ENCODE measurements at regions not wholly inside any gene's neighbourhood (a gene's known extent, or its start where the extent isn't known, plus 50 kb on each side); places are given as distances from the start of the nearest gene placed in this dataset.
"Not testable (repeated sequence)": the region's sequence is repeated elsewhere in the genome, so short reads cannot be mapped to it uniquely, and the experiment has no call there.

DNA sequence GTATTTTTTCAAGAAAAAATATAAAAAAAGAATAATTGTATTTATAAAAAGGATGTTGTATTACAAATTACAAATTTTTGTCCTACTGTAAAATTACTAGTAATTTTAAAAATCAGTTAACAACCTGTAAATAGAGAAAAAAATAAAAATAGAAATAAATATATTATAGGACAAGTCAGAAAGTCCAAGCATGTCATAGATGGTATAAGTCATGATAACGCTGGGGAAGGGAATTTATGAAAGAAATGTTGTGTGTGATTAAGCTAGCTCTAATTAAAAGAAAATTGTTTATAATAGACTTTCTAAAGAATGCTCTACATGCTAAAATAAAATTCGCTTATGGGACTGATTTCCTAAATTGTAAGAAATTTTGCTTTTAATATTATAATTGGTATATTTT lies 2329.9 kb downstream of the ARAP2 start:
- no peak for DNase-seq

DNA sequence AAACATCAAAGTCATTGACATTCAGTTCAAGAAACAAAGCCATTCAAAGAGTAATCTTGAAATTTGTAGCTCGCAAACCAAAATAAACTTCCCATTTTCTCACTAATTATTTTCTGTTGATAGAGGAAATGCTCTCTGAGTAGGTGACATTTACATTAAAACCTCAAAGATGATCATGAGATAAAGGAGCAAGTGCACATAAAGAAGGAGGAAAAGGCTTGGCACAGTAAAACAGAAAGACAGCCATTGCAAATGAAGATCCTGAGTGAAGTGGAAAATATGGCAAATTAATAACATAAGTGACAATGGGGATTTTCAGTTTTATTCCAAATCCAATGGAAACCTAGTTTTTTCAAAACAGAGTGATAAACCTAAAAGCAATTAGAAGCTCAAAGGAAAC lies 2320.8 kb downstream of the ARAP2 start:
- DNase-seq: no peak

DNA sequence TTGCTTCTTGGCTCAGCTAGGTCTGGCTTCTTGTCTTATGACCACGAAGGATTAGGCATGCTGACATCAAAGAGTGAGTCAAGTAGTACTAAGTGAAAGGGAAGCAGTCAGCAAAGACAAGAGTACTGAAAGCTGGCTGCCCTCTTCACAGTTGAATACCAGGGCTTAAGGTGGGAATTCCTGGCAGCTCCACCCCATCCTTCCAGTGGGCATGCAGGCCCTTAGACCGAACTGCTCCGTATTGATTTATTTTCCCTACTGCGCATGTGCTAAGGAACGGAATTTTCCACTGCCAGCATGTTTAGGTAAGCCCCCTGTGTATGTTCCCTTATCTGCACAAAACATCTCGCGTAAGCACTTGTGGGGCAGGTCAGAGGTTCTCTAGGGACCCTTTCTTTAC lies 2320.1 kb downstream of the ARAP2 start:
- no peak for DNase-seq

DNA sequence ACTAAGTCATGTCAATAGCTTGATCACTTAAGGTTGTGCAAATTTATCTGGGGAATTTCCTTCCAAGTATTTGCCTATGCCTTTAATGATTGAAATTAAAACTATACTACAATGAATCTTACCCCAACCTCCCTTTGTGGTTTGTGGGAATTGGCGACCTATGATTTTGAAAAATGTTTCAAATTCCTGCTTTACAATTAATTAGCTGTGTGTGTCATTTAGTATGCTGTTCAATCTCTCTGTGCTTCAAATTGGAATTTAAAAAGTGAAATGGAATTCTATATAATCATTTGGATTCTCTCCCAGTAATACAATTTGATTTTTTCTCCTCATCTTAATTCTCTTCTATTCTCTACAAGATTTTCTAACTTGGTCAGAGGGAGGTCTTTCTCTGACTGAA lies 2319.5 kb downstream of the ARAP2 start:
- DNase-seq: no peak

DNA sequence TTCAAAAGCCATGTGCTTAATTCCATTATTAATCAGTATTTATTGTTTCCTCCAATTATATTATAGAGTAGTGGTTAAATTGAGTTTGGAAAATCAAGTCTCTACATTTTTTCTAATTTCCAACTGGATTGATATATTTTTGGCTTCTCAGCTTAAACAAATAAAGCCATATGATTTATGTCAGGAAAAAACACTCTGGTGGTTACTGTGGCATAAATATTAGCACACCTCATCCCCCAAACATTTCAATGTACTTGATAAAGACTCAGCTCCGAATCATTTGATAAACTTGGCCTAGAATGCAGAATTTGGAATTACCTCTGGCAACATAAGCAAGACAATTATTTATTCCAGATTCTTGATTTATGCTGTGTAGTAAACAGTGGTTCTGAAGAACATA lies 2313.8 kb downstream of the ARAP2 start:
- peak in 1 of 2 experiments; percentile 35 for DNase-seq

DNA sequence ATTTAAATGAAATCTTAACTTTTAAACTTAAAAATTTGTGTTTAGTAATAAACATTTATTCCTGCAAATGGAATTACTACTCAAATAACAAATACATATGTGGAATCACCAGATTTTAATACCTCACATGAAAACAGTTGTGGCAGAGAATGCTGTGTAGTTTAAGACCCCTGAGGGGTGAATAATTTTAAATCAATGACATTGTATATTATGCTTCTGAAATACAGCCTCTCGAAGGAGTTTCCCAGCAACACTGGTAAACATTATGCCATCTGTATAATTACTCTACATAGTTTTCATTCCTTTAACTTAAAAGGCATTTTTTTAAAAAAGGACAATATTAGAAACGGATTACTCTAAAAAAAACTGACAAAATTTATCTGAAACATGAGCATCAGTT lies 2313.3 kb downstream of the ARAP2 start:
- DNase-seq: no peak

DNA sequence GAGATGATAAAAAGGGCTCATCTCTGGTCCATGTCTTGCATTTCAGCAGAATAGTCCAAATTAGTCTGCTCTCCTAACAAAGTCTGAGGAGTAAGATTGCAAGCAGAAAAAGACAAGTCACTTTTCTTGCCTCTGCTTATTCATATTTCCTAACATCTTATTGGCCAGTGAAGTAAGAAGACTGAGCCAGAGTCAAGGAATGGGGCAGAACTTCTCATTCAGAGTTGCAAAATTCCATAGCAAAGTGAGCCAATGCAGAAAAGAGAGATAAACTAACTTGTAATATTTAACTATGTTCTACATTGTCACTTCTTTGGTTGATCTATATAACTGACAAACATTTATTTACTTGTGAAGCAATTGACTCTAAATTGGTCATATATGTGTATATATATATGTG lies 2304.0 kb downstream of the ARAP2 start:
- DNase-seq: no peak

DNA sequence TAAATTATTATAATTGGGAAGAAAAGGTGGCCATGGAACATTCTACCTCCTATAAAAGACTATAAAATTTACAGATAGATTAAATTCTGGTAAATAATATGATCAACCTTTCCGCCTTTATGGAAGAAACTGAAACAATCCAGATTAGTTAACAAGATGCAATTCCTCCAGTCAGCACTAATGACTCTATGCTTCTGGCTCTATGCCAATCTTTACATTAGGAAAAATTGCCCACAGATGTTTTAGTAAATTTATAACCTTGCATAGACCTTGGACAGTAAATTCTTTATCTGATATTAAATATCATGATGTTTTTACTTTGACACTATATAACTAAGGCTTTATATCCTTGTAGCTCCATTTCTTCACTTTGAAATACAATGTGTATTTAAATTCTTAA lies 2302.5 kb downstream of the ARAP2 start:
- peak in 1 of 2 experiments; percentile 17 for DNase-seq

DNA sequence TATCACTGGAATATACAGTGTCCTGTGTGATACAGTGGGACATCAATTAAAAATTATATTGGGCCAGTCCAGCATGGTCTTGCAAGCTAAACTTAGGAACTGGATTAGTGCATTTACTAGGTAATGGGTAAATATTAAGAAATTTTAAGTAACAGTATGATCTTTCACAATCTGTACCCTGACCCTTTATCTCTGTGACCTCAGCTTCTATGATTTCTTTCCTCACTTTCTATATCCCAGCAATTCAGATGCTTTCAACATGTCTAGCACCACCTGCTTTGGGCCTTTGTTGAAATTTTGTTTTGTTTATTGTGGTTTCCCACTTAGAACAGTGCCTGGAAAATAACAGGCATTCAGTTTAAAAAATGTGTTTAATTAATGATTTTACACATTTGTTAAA lies 2295.4 kb downstream of the ARAP2 start:
- no peak for DNase-seq

DNA sequence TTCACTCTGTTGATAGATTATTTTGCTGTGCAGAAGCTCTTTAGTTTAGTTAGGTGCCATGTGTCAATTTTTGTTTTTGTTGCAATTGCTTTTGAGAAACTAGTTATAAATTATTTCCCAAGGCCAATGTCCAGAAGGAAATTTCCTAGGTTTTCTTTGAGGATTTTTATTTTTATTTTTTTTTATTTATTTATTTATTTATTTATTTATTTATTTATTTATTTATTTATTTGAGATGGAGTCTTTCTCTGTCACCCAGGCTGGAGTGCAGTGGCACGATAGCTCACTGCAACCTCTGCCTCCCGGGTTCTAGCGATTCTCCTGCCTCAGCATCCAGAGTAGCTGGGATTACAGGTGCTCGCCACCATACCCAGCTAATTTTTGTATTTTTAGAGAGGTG lies 2290.5 kb downstream of the ARAP2 start:
- not testable (repeated sequence) for DNase-seq

DNA sequence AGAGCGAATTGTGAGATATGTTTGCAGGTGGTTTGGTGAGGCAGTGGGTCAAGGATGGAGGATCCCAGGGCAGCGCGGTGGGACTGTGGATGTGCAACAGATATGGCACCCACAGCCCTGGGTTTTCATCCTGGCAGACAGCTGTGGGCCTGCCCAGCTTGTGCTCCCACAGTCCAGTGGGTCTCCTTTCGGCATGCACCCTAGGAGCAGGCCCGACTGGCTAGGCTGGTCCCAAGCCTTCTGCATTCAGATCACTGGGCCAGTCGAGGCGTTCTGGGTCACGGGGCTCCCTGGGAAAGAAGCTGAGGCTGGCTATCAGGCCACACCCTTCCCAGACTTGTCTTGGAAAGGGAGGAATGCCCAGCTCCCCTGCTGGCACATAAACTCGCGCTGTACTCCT lies 2289.6 kb downstream of the ARAP2 start:
- no peak for DNase-seq

DNA sequence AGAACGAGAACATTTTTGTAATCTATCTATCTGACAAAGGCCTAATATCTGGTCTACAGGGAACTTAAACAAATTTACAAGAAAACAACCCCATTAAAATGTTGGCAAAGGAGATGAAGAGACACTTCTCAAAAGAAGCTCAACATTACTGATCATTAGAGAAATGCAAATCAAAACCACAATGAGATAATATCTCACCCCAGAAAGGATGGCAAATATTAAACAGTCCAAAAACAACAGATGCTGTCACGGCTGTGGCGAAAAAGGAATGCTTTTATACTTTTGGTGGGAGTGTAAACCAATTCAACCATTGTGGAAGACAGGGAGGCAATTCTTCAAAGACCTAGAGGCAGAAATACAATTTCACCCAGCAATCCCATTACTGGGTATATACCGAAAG lies 2284.8 kb downstream of the ARAP2 start:
- DNase-seq: no peak

DNA sequence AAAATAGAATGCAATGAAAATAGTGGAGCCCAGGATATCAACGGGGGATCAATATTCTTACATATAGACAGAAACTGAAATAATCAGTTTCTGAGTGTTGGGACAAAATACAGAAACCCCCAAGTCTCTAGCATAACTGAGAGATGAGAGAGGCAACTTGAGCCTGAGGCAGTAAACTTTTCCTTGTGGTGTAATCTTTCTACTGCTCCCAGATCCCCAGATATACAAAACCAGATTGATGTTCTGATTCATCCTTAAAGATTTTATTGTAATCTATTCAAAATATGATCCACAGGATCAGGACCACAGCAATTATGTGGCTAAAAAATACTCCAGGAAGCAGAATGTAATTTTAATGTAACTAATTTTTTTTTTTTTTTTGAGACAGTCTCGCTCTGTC lies 2282.6 kb downstream of the ARAP2 start:
- no peak for DNase-seq

DNA sequence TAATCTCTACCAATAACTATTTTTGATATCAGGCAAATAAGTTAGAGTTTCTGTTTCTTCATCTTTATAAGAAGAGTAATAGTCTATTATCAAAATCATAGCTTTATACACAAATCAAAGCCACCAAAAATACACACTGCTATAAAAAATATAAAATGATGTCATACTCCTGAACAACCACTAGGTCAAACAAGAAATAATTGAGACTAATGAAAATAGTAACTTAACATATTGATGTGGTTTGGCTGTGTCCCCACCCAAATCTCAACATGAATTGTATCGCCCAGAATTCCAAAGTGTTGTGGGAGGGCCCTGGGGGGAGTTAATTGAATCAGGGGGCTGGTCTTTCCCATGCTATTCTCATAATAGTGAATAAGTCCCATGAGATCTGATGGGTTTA lies 2277.5 kb downstream of the ARAP2 start:
- DNase-seq: no peak

DNA sequence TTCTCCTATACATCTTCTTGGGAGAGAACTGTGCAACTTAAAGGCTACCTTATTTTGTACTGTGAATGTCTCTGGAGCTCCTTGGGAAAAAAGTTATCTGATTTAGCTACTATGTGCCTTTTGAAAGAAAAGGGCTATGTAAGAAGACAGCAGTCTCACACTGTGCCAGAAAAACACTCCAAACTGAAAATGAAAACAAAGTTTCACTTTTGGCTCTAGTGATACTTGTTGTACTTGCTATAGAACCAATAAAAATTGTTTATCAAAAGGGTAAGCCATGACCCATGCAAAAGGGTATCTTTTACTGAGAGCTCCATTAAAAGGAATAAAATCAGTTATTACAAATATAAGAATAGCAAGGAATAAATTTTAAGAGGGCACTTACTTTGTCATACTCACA lies 2270.0 kb downstream of the ARAP2 start:
- DNase-seq: no peak

DNA sequence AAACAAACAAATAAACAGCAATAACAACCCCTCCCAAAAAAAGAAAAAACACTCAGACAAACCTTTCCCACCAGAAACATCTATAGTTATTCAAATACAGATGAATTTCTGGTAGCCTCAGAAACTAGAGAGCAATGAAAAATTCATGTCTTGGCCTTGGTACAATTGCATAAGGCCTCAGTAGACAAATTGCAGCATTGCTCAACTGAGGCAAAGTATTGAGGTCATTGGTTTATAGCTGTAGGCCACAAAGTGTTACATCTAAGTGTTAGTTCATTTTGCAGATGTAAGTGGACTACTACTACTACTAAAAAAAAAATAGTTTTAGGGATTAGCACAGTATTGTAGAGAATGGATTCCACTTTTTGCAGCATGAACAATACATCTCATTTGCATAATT lies 2268.3 kb downstream of the ARAP2 start:
- no peak for DNase-seq

DNA sequence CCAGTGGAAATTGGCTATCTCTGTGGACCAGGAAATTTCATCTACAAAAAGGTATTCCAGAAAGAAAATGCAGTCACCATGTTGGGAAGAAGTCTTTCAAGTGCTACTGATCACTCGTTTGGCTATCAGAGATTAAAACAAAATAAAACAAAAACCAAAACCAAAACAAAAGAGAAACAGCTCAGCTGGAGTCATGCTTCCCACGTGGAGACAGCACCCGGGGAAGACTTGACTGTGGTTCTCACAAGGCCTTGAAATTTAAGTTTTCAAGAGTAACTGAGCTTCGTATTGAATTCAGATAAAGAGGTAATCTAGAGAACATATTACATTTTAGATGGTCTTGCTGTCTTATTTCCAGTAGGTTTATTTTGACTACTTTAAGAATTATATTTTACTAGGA lies 2264.5 kb downstream of the ARAP2 start:
- DNase-seq: not testable (repeated sequence)

DNA sequence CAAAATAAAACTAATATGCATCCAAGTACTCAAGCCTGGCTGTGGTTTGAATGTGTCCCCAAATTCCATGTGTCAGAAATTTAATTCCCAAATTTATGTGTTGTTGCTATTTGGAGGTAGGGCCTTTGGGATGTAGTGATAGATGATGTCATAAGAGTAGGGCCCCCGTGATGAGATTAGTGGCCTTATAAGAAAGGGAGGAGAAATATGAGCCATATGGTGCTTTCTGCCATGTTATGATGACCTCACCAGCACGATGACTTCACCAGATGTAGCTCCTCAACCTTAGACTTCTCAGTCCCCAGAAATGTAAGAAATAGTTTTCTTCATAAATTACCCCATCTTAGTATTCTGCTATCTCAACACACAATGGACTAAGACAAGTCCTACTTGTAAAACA lies 2264.0 kb downstream of the ARAP2 start:
- DNase-seq: no peak

DNA sequence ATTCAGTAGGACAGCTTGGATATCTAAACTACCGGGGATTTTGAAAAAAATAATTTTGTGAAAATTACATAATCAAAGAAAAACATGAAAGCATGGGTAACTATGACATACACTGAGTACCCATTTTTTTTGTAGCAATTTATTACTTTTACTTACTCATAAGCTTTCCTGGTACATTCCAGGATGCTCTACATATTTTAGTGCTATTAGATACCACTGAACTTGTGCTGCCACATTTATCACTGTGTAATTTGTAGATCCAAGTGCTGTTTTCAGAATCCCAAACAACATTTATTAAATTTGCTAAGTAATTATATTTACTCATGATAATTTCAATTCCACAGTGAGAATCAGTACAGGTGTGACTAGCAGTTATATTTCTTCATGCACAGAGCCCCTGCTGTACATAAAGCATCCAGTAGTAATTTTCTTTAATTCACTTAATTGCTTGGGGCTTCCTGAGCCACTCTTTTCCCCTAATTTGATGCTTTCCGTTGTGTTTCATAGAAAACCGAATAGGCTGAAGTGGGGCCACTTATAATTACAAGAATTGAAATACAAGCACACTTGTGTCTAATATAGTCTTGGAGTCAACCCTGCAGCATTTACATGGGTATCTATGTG lies 2254.4 kb downstream of the ARAP2 start:
- DNase-seq: no peak

DNA sequence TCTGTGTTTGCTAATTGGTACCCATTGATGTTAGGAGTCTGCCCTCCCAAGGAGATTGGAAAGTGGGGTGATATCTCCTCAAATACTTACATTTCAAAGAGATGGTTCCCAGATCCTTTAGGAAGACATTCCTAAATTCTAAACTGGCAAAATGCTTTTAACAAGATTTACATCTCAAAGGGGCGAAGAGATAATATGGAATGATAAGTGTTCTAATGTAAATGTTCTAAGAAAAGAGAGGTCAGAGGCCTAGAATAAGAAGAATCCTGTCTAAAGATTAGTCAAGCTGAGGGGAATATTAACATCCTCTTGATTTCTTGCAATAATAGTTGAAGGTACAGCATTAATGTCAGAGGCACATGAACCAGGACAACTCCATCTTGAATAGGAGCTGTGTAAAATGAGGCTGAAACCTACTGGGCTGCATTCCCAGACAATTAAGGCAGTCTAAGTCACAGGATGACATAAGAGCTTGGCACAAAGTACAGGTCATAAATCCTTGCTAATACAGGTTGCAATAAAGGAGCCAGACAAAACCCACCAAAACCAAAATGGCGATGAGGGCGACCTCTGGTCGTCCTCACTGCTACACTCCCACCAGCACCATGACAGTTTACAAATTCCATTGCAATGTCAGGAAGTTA lies 2248.1 kb downstream of the ARAP2 start:
- peak in 1 of 2 experiments; percentile 4 for DNase-seq

DNA sequence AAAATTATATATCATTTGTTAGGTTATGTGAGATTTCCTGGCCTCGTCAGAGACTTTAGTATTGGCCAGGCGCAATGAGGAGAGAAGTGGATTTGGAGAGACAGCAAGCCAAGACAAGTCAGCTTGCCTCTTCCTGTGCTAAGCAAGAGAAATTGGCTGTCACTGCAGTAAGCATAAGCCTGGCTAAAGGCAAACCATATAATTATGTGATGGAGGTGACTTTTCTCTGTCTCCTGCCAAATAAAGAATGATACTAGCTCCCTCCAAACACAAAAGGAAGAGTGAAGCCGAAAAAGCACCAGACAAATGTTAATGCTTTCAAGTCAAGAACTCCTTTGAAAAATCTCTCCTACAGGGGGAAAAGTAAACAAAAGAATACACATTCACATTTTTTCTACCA lies 2246.0 kb downstream of the ARAP2 start:
- DNase-seq: peak; percentile 8 to 72

DNA sequence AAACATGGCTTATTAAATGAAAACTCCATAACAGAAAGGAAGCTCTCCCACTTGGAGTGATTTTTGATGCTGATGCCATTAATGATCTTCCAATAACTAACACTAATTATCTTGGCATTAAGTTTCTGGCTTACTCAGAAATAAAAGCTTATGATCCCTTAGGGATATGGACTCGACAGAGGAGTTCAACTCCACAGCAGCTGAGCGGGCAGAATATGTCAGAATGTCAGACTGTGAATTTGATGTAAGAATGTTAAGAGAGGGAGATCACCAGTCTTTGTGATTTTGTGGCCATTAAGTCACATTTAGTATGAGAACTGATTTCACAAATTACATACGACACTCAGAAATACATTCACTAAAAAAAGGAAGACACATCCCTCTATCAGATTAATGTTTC lies 2244.0 kb downstream of the ARAP2 start:
- DNase-seq: peak in 1 of 2 experiments; percentile 4

DNA sequence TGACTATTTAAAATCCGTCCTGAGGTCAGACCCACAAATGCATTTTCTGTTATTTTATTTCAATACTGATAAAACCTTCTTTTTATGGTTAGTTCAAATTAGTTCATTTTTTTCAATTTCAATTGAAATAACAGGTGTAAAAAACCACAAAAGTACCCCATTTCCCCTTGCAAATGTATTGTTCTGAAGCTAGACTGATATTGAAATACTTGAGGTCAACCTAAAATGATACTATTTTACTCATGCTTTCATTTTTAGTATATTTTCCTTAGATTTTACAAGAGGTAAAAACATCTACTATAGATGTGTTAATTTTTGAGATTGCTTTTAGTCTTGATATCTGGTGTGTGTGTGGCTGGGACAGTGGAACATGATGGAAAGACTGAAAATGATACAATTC lies 2237.8 kb downstream of the ARAP2 start:
- DNase-seq: not testable (repeated sequence)

DNA sequence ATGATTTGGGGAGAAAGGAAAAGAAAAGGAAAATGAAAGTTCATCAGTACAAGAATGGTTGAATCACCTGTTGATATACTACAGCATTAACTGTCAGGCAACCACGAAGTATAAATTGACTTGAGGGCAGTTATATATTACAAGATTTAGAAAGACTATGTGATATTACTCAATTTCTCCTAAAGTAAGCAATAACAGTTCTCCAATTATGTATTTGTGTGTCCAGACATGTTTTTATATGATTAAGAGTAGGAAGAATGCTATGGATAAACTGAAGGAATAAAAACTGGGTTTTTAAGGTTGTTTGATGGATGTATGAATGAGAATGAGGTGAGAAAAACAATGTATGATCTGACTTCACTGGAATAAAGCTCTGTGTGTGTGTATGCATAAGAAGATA lies 2234.4 kb downstream of the ARAP2 start:
- DNase-seq: no peak

Measured in NCI-H446 (cell line).